Thymus (tissue), 11 donors: ENCODE measurements at regions not wholly inside any gene's neighbourhood (a gene's known extent, or its start where the extent isn't known, plus 50 kb on each side); places are given as distances from the start of the nearest gene placed in this dataset.
"Not testable (repeated sequence)": the region's sequence is repeated elsewhere in the genome, so short reads cannot be mapped to it uniquely, and the experiment has no call there.

ENCODE experiments used
- DNase-seq, 9 donors: peaks; one replicate each; pipeline ENCODE4 v3.0.0-alpha.2; 2013; ENCODE audit warnings: low spot score in 9 of 9, low read depth in 6 of 9, missing footprints in 1 of 9
- H3K27ac ChIP-seq, 2 donors: one replicate each; pipeline ENCODE4 v1.5.1; 2013; ENCODE audit warnings: control low read depth in 1 of 2, low read depth in 1 of 2, low read length in 1 of 2, mild to moderate bottlenecking in 1 of 2, moderate library complexity in 1 of 2
- H3K27me3 ChIP-seq, 2 donors: one replicate each; pipeline ENCODE4 v1.5.1; 2013; ENCODE audit warnings: low read length in 1 of 2; ENCODE audit not compliant: control insufficient read depth in 2 of 2, insufficient read depth in 1 of 2
- H3K36me3 ChIP-seq, 2 donors: one replicate each; pipeline ENCODE4 v1.5.1; 2013; ENCODE audit warnings: low read length in 1 of 2, mild to moderate bottlenecking in 1 of 2, moderate library complexity in 1 of 2; ENCODE audit not compliant: control insufficient read depth in 2 of 2, insufficient read depth in 2 of 2
- H3K4me1 ChIP-seq, 2 donors: one replicate each; pipeline ENCODE4 v1.5.1; 2013; ENCODE audit warnings: low read length in 2 of 2; ENCODE audit not compliant: control insufficient read depth in 2 of 2, insufficient read depth in 2 of 2
- H3K4me3 ChIP-seq, 2 donors: one replicate each; pipeline ENCODE4 v1.5.1; 2013; ENCODE audit warnings: low read length in 2 of 2, control low read depth in 1 of 2, mild to moderate bottlenecking in 1 of 2
- H3K9me3 ChIP-seq, 2 donors: one replicate each; pipeline ENCODE4 v1.5.1; 2013; ENCODE audit warnings: low read length in 1 of 2, mild to moderate bottlenecking in 1 of 2; ENCODE audit not compliant: control insufficient read depth in 2 of 2, insufficient read depth in 1 of 2
- WGBS: extraction: QIAGEN DNeasy Blood & Tissue Kit; methylation state at CpG from one replicate; pipeline ENCODE4 v1.1.7; 2013; 5-methylcytosine and 5-hydroxymethylcytosine counted together
- donor health status: healthy.

GRCh38 chr6:165765256-165765655 lies 102.2 kb upstream of the PDE10A start:
- not testable (repeated sequence) for H3K4me3 ChIP-seq, H3K27ac ChIP-seq, H3K27me3 ChIP-seq, H3K4me1 ChIP-seq, DNase-seq, H3K9me3 ChIP-seq, H3K36me3 ChIP-seq
- 90% methylated on average over 24 of the region's 33 CpGs for WGBS

GRCh38 chr6:165762876-165763275 lies 99.8 kb upstream of the PDE10A start:
- Histone ChIP-seq H3K36me3 (no peaks in the 10 kb centered on the region), H3K4me1 (no peaks in the 10 kb centered on the region), H3K9me3 (no peaks in the 10 kb centered on the region), H3K27me3 (no peaks in the 10 kb centered on the region), H3K27ac (no peak overlapping the region), H3K4me3 (no peak overlapping the region)
- DNase-seq = no peak
- 93% methylated on average over 6 of the region's 6 CpGs for WGBS

- no peak for DNase-seq
- 85% methylated on average over 2 of the region's 2 CpGs for WGBS
- no peaks in the 10 kb centered on the region for H3K27me3 ChIP-seq
These were observed 99.1 kb upstream of the PDE10A start for GRCh38 chr6:165762125-165762524.

GRCh38 chr6:165760803-165761185 lies 97.8 kb upstream of the PDE10A start:
- WGBS = 94% methylated on average over 8 of the region's 8 CpGs
- DNase-seq = no peak
- Histone ChIP-seq H3K9me3 (no peaks in the 10 kb centered on the region), H3K4me3 (no peak overlapping the region), H3K36me3 (no peaks in the 10 kb centered on the region), H3K4me1 (no peaks in the 10 kb centered on the region), H3K27ac (no peak overlapping the region), H3K27me3 (no peaks in the 10 kb centered on the region)

More at GRCh38 chr6:165762125-165762524, 99.1 kb upstream of the PDE10A start:
- H3K9me3 ChIP-seq = no peaks in the 10 kb centered on the region
- no peak overlapping the region for H3K27ac ChIP-seq
- H3K4me1 ChIP-seq = no peaks in the 10 kb centered on the region
- no peak overlapping the region for H3K4me3 ChIP-seq
- H3K36me3 ChIP-seq = no peaks in the 10 kb centered on the region

- no peak overlapping the region for H3K27ac ChIP-seq
- no peaks in the 10 kb centered on the region for H3K9me3 ChIP-seq
- no peaks in the 10 kb centered on the region for H3K36me3 ChIP-seq
- H3K27me3 ChIP-seq = no peaks in the 10 kb centered on the region
- no peak for DNase-seq
- 88% methylated on average over 7 of the region's 7 CpGs for WGBS
- H3K4me1 ChIP-seq = no peaks in the 10 kb centered on the region
- no peak overlapping the region for H3K4me3 ChIP-seq
These were observed 97.2 kb upstream of the PDE10A start for GRCh38 chr6:165760126-165760802.

GRCh38 chr6:165758441-165758840 lies 95.4 kb upstream of the PDE10A start:
- Histone ChIP-seq H3K4me1 (no peaks in the 10 kb centered on the region), H3K36me3 (no peaks in the 10 kb centered on the region), H3K27me3 (no peaks in the 10 kb centered on the region), H3K9me3 (no peaks in the 10 kb centered on the region), H3K27ac (no peak overlapping the region), H3K4me3 (no peak overlapping the region)
- DNase-seq = no peak

- no peak for DNase-seq
- Histone ChIP-seq H3K27ac (no peak overlapping the region), H3K27me3 (no peaks in the 10 kb centered on the region), H3K36me3 (no peaks in the 10 kb centered on the region), H3K9me3 (no peaks in the 10 kb centered on the region), H3K4me1 (no peaks in the 10 kb centered on the region), H3K4me3 (no peak overlapping the region)
- 63% methylated on average over 4 of the region's 4 CpGs for WGBS
These were observed 92.5 kb upstream of the PDE10A start for GRCh38 chr6:165755583-165755982.

- no peaks in the 10 kb centered on the region for H3K9me3 ChIP-seq
- DNase-seq = no peak
- no peak overlapping the region for H3K4me3 ChIP-seq
- no peaks in the 10 kb centered on the region for H3K4me1 ChIP-seq
- no peaks in the 10 kb centered on the region for H3K27me3 ChIP-seq
- no peak overlapping the region for H3K27ac ChIP-seq
- H3K36me3 ChIP-seq = no peaks in the 10 kb centered on the region
These were observed 90.5 kb upstream of the PDE10A start for GRCh38 chr6:165753506-165753905.

- no peaks in the 10 kb centered on the region for H3K4me1 ChIP-seq
- no peaks in the 10 kb centered on the region for H3K27me3 ChIP-seq
- no peak overlapping the region for H3K27ac ChIP-seq
- H3K9me3 ChIP-seq = no peaks in the 10 kb centered on the region
- H3K36me3 ChIP-seq = no peaks in the 10 kb centered on the region
- WGBS = 96% methylated on average over 3 of the region's 3 CpGs
- no peak for DNase-seq
- no peak overlapping the region for H3K4me3 ChIP-seq
These were observed 89.4 kb upstream of the PDE10A start for GRCh38 chr6:165752451-165752850.

- H3K4me1 ChIP-seq = no peaks in the 10 kb centered on the region
These were observed 88.4 kb upstream of the PDE10A start for GRCh38 chr6:165751486-165751885.

More at GRCh38 chr6:165751486-165751885, 88.4 kb upstream of the PDE10A start:
- no peak overlapping the region for H3K4me3 ChIP-seq
- no peak overlapping the region for H3K27ac ChIP-seq
- 92% methylated on average over 7 of the region's 7 CpGs for WGBS
- H3K27me3 ChIP-seq = no peaks in the 10 kb centered on the region
- no peaks in the 10 kb centered on the region for H3K9me3 ChIP-seq
- no peaks in the 10 kb centered on the region for H3K36me3 ChIP-seq
- no peak for DNase-seq
